ENCODE measurements at regions not wholly inside any gene's neighbourhood (a gene's known extent, or its start where the extent isn't known, plus 50 kb on each side); places are given as distances from the start of the nearest gene placed in this dataset.
"Not testable (repeated sequence)": the region's sequence is repeated elsewhere in the genome, so short reads cannot be mapped to it uniquely, and the experiment has no call there.

- DNase-seq (no peak), ATAC-seq (no peak)
- Histone ChIP-seq H3K27ac (no peak overlapping the region), H3K4me1 (no peaks in the 10 kb centered on the region), H3K27me3 (no peaks in the 10 kb centered on the region), H3K4me3 (no peak overlapping the region), H3K9me3 (no peaks in the 10 kb centered on the region), H3K36me3 (no peaks in the 10 kb centered on the region)
- TF ChIP-seq, protein P1, sequence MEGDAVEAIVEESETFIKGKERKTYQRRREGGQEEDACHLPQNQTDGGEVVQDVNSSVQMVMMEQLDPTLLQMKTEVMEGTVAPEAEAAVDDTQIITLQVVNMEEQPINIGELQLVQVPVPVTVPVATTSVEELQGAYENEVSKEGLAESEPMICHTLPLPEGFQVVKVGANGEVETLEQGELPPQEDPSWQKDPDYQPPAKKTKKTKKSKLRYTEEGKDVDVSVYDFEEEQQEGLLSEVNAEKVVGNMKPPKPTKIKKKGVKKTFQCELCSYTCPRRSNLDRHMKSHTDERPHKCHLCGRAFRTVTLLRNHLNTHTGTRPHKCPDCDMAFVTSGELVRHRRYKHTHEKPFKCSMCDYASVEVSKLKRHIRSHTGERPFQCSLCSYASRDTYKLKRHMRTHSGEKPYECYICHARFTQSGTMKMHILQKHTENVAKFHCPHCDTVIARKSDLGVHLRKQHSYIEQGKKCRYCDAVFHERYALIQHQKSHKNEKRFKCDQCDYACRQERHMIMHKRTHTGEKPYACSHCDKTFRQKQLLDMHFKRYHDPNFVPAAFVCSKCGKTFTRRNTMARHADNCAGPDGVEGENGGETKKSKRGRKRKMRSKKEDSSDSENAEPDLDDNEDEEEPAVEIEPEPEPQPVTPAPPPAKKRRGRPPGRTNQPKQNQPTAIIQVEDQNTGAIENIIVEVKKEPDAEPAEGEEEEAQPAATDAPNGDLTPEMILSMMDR (IDR thresholded peaks at IDR 0.05) = no peak
- intact Hi-C loops (cut with DNase I) = no loop called here
Observed at GRCh38 chrX:114073926-114074325, 510.0 kb upstream of the HTR2C start.

DNA sequence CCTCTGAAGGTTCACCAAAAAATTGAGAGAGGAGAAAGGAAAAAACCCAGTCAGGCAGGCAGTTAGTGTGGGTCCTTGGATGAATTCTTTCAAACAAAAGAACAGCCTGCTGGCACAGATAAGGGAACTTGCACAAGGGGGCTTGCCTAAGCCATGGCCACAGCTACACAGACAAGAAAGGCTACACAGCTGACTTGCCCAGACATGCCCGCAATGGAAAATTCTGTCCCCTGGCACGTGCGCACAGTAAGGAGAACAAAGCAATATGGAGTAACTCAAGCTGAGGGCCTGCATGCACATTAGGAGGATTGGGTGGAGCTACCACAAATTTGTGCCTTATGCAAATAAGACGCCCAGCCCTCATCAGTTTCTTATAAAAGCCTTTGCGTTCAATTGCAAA lies 512.5 kb upstream of the HTR2C start:
- ATAC-seq = no peak
- TF ChIP-seq, protein P1 (IDR thresholded peaks at IDR 0.05) = no peak
- H3K4me3 ChIP-seq = no peak overlapping the region

DNA sequence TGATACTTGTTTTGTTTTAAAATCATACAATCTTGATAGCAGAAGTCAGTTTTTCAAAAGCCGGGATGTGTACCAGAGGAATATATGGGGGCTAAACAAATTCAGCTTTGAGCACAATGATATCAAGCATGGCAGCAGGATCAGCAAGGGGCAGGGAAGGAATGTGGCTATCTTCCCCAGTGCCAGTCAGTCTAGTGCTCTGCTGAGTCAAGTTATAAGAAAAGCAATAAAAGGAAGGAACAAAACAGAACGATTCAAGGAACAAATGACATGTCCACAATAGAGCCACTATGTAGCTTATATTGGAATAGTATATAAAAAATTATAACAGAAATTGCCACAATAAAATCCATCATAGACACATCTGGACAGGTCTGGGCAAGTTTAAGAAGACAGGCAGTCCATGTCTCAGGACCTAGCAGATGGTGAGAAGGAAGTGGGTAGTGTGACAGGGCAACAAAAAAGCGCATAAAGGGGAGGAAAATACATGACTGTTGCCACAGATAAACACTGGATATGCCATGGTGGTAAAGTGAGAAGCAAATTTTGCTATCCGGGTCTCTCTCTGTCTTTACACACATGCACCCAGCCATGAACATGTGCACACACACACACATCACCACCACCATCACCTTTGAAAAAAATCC lies 518.2 kb upstream of the HTR2C start:
- H3K27ac ChIP-seq = no peak overlapping the region
- ATAC-seq = no peak
- TF ChIP-seq, protein P1 (IDR thresholded peaks at IDR 0.05) = no peak
- H3K4me1 ChIP-seq = no peaks in the 10 kb centered on the region
- intact Hi-C loops (cut with DNase I) = no loop called here
- H3K9me3 ChIP-seq = no peaks in the 10 kb centered on the region
- no peaks in the 10 kb centered on the region for H3K36me3 ChIP-seq
- DNase-seq = no peak
- no peak overlapping the region for H3K4me3 ChIP-seq
- H3K27me3 ChIP-seq = peaks cover 0 to 4% of the 10 kb centered on the region in 2 donors

More for the DNA sequence above, 512.5 kb upstream of the HTR2C start:
- no peaks in the 10 kb centered on the region for H3K27me3 ChIP-seq
- no peaks in the 10 kb centered on the region for H3K4me1 ChIP-seq
- H3K27ac ChIP-seq = no peak overlapping the region
- no peak for DNase-seq
- no peaks in the 10 kb centered on the region for H3K36me3 ChIP-seq
- intact Hi-C loops (cut with DNase I) = no loop called here
- no peaks in the 10 kb centered on the region for H3K9me3 ChIP-seq

DNA sequence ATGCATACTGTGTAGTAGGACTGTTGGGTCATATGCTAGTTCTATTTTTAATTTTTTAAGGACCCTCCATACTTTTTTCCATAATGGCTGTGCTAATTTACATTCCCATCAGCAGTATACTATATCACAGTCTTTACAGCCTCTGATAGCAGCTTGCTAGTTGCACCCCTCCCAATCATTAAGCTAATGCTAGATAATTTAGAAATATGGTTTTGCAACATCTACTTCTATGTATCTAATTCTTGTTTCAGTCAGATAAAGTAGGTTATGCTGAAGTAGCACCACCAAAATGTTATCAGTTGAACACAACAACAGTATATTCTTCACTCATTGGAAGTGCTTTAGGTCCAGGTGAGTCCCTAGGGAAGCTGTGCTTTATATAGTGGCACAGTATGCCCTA lies 522.7 kb upstream of the HTR2C start:
- H3K9me3 ChIP-seq = no peaks in the 10 kb centered on the region
- no peak overlapping the region for H3K27ac ChIP-seq
- DNase-seq (no peak), ATAC-seq (no peak)
- H3K4me1 ChIP-seq = no peaks in the 10 kb centered on the region
- TF ChIP-seq, protein P1 (IDR thresholded peaks at IDR 0.05) = no peak
- peaks cover 0 to 4% of the 10 kb centered on the region in 2 donors for H3K27me3 ChIP-seq
- H3K4me3 ChIP-seq = no peak overlapping the region
- intact Hi-C loops (cut with DNase I) = no loop called here
- H3K36me3 ChIP-seq = no peaks in the 10 kb centered on the region

GRCh38 chrX:114058988-114059418 lies 524.9 kb upstream of the HTR2C start:
- H3K27me3 ChIP-seq = peaks cover 0 to 4% of the 10 kb centered on the region in 2 donors
- TF ChIP-seq, protein P1 (IDR thresholded peaks at IDR 0.05) = no peak
- ATAC-seq = no peak
- intact Hi-C loops (cut with DNase I) = no loop called here
- no peaks in the 10 kb centered on the region for H3K9me3 ChIP-seq
- H3K4me1 ChIP-seq = no peaks in the 10 kb centered on the region
- DNase-seq = no peak
- H3K36me3 ChIP-seq = no peaks in the 10 kb centered on the region
- H3K27ac ChIP-seq = no peak overlapping the region
- no peak overlapping the region for H3K4me3 ChIP-seq

GRCh38 chrX:114057422-114057821 lies 526.5 kb upstream of the HTR2C start:
- ATAC-seq; H3K4me3 ChIP-seq; H3K27ac ChIP-seq; intact Hi-C loops (cut with DNase I); H3K4me1 ChIP-seq; H3K36me3 ChIP-seq; DNase-seq; H3K9me3 ChIP-seq; H3K27me3 ChIP-seq: not testable (repeated sequence)

Data from left lung (tissue), 4 donors.